H1 (cell line): ENCODE measurements at regions not wholly inside any gene's neighbourhood (a gene's known extent, or its start where the extent isn't known, plus 50 kb on each side); places are given as distances from the start of the nearest gene placed in this dataset.

Experiments used
- BCL11A ChIP-seq, 2 experiments: IDR thresholded peaks; one replicate each; pipeline ENCODE4 v1.6.1; 2011; ENCODE audit warnings: low read depth in 2 of 2, low read length in 2 of 2, mild to moderate bottlenecking in 2 of 2
- CREB1 ChIP-seq: IDR thresholded peaks from 2 replicates; pipeline ENCODE4 v1.6.1; 2012; ENCODE audit warnings: inconsistent platforms
- EZH2 ChIP-seq: fragments of 200-600 bp; sonication (generic); IDR thresholded peaks from 2 replicates; pipeline ENCODE4 v1.7.1; 2012; ENCODE audit warnings: low read depth, mild to moderate bottlenecking, moderate library complexity, low read length, inconsistent platforms; ENCODE audit not compliant: severe bottlenecking
- GABPA ChIP-seq: IDR thresholded peaks from 2 replicates; pipeline ENCODE4 v1.6.1; 2011; ENCODE audit warnings: mild to moderate bottlenecking, low read length, moderate library complexity, borderline replicate concordance; ENCODE audit not compliant: insufficient read depth
- KDM4A ChIP-seq: IDR thresholded peaks from one replicate; pipeline ENCODE4 v1.7.1; 2012; ENCODE audit warnings: low read depth, mild to moderate bottlenecking, moderate library complexity, low read length, inconsistent platforms; ENCODE audit not compliant: severe bottlenecking
- POLR2AphosphoS5 ChIP-seq: IDR thresholded peaks from 2 replicates; pipeline ENCODE4 v1.6.1; 2011; ENCODE audit warnings: low read depth, low read length
- RAD21 ChIP-seq, 2 experiments: IDR thresholded peaks in 1 of 2; conservative IDR thresholded peaks in 1 of 2; 2 replicates each; pipeline ENCODE4 v1.6.1; 2011; ENCODE audit warnings: low read depth in 2 of 2, low read length in 2 of 2, improper control_type of control experiment in 1 of 2, inconsistent platforms in 1 of 2, mild to moderate bottlenecking in 1 of 2, moderate library complexity in 1 of 2
- RXRA ChIP-seq: IDR thresholded peaks from 2 replicates; pipeline ENCODE4 v1.6.1; 2011; ENCODE audit warnings: low read depth, mild to moderate bottlenecking, low read length, moderate library complexity; ENCODE audit not compliant: insufficient read depth
- SIX5 ChIP-seq: IDR thresholded peaks from 2 replicates; pipeline ENCODE4 v1.6.1; 2011; ENCODE audit warnings: mild to moderate bottlenecking, low read depth, low read length
- TAF7 ChIP-seq: optimal IDR thresholded peaks from 2 replicates; pipeline ENCODE3; 2011; ENCODE audit warnings: low read depth, mild to moderate bottlenecking, inconsistent platforms, low read length, moderate library complexity, borderline replicate concordance
- TCF12 ChIP-seq: IDR thresholded peaks from 2 replicates; pipeline ENCODE4 v1.6.1; 2011; ENCODE audit warnings: low read depth, mild to moderate bottlenecking, low read length
- TEAD4 ChIP-seq: IDR thresholded peaks from 2 replicates; pipeline ENCODE4 v1.6.1; 2012; ENCODE audit warnings: low read depth, low read length, inconsistent platforms, mixed read lengths
- TF ChIP-seq, protein P1 (sequence below): fragments of 300-600 bp; sonication (generic); IDR thresholded peaks from 2 replicates; pipeline ENCODE4 v1.7.1; 2012; ENCODE audit warnings: low read length, moderate library complexity, mild to moderate bottlenecking, inconsistent platforms; ENCODE audit not compliant: insufficient replicate concordance

DNA sequence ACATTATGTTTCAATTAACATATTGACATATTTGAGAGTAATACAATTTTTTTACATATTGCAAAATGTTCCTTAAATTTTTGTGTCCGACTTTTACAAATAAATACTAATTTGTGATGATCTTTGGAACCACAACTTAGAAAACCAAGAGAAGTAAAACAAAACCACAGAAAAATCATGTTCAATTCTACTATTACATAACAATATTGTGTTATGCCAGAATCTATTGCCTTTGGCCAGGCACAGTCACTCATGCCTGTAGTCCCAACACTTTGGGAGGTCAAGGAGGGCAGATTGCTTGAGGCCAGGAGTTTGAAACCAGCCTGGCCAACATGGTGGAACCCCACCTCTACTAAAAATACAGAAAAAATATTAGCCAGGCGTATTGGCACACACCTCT lies 92.8 kb upstream of the APCDD1 start (continued):
- TF ChIP-seq, protein P1, sequence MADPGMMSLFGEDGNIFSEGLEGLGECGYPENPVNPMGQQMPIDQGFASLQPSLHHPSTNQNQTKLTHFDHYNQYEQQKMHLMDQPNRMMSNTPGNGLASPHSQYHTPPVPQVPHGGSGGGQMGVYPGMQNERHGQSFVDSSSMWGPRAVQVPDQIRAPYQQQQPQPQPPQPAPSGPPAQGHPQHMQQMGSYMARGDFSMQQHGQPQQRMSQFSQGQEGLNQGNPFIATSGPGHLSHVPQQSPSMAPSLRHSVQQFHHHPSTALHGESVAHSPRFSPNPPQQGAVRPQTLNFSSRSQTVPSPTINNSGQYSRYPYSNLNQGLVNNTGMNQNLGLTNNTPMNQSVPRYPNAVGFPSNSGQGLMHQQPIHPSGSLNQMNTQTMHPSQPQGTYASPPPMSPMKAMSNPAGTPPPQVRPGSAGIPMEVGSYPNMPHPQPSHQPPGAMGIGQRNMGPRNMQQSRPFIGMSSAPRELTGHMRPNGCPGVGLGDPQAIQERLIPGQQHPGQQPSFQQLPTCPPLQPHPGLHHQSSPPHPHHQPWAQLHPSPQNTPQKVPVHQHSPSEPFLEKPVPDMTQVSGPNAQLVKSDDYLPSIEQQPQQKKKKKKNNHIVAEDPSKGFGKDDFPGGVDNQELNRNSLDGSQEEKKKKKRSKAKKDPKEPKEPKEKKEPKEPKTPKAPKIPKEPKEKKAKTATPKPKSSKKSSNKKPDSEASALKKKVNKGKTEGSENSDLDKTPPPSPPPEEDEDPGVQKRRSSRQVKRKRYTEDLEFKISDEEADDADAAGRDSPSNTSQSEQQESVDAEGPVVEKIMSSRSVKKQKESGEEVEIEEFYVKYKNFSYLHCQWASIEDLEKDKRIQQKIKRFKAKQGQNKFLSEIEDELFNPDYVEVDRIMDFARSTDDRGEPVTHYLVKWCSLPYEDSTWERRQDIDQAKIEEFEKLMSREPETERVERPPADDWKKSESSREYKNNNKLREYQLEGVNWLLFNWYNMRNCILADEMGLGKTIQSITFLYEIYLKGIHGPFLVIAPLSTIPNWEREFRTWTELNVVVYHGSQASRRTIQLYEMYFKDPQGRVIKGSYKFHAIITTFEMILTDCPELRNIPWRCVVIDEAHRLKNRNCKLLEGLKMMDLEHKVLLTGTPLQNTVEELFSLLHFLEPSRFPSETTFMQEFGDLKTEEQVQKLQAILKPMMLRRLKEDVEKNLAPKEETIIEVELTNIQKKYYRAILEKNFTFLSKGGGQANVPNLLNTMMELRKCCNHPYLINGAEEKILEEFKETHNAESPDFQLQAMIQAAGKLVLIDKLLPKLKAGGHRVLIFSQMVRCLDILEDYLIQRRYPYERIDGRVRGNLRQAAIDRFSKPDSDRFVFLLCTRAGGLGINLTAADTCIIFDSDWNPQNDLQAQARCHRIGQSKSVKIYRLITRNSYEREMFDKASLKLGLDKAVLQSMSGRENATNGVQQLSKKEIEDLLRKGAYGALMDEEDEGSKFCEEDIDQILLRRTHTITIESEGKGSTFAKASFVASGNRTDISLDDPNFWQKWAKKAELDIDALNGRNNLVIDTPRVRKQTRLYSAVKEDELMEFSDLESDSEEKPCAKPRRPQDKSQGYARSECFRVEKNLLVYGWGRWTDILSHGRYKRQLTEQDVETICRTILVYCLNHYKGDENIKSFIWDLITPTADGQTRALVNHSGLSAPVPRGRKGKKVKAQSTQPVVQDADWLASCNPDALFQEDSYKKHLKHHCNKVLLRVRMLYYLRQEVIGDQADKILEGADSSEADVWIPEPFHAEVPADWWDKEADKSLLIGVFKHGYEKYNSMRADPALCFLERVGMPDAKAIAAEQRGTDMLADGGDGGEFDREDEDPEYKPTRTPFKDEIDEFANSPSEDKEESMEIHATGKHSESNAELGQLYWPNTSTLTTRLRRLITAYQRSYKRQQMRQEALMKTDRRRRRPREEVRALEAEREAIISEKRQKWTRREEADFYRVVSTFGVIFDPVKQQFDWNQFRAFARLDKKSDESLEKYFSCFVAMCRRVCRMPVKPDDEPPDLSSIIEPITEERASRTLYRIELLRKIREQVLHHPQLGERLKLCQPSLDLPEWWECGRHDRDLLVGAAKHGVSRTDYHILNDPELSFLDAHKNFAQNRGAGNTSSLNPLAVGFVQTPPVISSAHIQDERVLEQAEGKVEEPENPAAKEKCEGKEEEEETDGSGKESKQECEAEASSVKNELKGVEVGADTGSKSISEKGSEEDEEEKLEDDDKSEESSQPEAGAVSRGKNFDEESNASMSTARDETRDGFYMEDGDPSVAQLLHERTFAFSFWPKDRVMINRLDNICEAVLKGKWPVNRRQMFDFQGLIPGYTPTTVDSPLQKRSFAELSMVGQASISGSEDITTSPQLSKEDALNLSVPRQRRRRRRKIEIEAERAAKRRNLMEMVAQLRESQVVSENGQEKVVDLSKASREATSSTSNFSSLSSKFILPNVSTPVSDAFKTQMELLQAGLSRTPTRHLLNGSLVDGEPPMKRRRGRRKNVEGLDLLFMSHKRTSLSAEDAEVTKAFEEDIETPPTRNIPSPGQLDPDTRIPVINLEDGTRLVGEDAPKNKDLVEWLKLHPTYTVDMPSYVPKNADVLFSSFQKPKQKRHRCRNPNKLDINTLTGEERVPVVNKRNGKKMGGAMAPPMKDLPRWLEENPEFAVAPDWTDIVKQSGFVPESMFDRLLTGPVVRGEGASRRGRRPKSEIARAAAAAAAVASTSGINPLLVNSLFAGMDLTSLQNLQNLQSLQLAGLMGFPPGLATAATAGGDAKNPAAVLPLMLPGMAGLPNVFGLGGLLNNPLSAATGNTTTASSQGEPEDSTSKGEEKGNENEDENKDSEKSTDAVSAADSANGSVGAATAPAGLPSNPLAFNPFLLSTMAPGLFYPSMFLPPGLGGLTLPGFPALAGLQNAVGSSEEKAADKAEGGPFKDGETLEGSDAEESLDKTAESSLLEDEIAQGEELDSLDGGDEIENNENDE = no peak
- TF ChIP-seq GABPA = no peak
- no peak for TF ChIP-seq BCL11A (IDR thresholded peaks at IDR 0.05; ENCODE audit: low read depth in 2 of 2, low read length in 2 of 2)
- TF ChIP-seq KDM4A = no peak
- TF ChIP-seq RAD21 (IDR thresholded peaks at IDR 0.05 in 1 of 2, conservative IDR thresholded peaks at IDR 0.05 in 1 of 2; ENCODE audit: low read depth in 2 of 2, low read length in 2 of 2) = no peak
- no peak for TF ChIP-seq SIX5
- TF ChIP-seq EZH2 = no peak
- TF ChIP-seq POLR2AphosphoS5 = no peak
- TF ChIP-seq CREB1 = no peak
- no peak for TF ChIP-seq TEAD4
- TF ChIP-seq TCF12 = no peak
- no peak for TF ChIP-seq RXRA
- TF ChIP-seq TAF7 = no peak
